ENCODE measurements at regions not wholly inside any gene's neighbourhood (a gene's known extent, or its start where the extent isn't known, plus 50 kb on each side); places are given as distances from the start of the nearest gene placed in this dataset.

DNA sequence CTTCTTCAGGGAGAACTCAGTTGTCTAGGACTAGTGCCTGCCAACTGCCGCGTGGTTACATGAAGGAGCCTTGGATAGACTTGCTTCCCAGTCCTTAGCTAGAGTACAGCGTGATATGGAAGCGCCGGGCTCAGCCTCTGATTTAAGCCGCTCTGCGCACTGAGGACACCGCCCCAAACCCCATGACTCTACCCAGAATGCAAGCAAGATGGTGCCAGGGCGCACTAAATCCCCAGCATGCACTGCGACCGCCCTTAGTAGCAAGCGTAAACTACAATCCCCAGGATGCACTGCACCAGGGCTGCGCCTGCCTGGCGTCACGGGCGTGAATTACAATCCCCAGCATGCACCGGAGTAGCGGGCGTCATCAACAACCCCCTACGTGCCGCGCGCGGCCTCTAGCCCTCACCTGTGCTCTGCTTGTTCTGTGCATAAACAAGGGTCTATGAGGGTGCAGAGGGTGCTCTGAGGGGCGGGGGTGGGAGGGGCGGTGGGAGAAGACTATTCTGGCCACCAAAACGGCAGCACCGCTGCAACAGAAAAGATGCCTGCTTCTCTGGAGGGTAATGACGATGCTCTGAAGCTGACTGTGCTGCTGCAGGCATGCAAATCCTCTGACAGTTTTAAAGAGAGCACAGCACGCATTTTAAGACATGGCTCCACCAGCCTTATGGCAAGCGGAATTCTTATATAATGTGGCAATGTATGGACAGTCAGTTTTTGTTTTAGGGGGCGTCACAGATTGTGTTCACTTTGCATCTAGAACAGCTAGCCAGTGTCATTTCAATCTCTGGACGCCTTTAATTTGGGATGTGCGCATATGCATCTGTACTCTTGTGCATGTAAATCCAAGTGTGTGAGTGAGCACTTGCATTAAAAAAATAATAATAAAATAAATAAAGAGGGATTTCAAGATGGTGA lies 282.5 kb upstream of the MYT1L start:
- TF ChIP-seq ZNF274 (IDR thresholded peaks at IDR 0.05; ENCODE audit: low read depth, low read length) (no peak), SUZ12 (IDR thresholded peaks at IDR 0.05; ENCODE audit: extremely low read depth, insufficient read depth, insufficient read length) (no peak)

Measured in NT2/D1 (cell line).